ENCODE measurements at regions not wholly inside any gene's neighbourhood (a gene's known extent, or its start where the extent isn't known, plus 50 kb on each side); places are given as distances from the start of the nearest gene placed in this dataset.

DNA sequence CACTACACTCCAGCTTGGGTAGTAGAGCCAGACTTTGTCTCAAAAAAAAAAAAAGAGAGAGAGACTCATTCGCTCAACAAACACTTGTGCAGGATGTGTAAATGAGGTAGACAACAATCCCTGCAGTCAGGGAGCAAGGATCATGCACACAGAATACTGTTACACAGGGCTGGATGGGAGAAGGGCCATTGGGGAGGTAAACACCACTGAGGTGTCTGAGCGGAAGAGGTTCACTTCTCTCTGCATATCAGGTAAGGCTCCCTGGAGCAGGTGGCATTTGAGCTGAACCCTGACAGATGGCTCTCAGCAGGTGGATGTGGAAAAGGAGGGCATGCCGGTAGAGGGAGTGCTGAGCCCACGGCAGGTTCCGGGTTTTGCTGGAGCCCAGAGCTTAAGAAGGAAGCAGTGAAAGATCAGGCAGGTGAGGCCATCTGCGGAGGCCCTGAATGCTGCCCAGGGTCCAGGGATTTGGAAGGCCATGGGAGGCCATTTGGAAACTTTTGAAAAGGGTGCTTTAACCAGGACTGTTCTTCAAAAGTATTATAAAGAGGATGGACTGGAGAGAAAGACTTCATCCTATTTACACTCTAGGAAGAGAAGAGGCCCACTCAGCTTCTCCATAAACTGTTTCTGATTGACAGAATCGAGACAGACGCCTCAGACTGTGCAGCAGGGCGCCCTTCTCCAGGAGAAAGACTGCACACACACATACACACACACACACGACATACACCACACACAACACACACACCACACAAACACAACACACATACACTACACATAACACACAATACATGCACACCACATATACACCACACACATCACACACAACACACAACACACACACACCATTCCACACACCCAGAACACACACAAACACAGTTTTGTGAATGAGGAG is 199.4 kb downstream of the USP12 start (continued):
- TF ChIP-seq, protein P1, sequence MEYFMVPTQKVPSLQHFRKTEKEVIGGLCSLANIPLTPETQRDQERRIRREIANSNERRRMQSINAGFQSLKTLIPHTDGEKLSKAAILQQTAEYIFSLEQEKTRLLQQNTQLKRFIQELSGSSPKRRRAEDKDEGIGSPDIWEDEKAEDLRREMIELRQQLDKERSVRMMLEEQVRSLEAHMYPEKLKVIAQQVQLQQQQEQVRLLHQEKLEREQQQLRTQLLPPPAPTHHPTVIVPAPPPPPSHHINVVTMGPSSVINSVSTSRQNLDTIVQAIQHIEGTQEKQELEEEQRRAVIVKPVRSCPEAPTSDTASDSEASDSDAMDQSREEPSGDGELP (CRISPR knock-in tag; IDR thresholded peaks at IDR 0.05; ENCODE audit: borderline replicate concordance) = no peak; the same call in 1 of the 2 replicates
- TF ChIP-seq TBL1XR1 (IDR thresholded peaks at IDR 0.05; ENCODE audit: low read length in 2 of 2) (no peak), RAD21 (CRISPR knock-in tag; conservative IDR thresholded peaks at IDR 0.05 in 1 of 2, IDR thresholded peaks at IDR 0.05 in 1 of 2) (peak; percentile 44 to 70), TARDBP (IDR thresholded peaks at IDR 0.05) (no peak), CSDE1 (IDR thresholded peaks at IDR 0.05) (no peak), ZNF282 (CRISPR knock-in tag; IDR thresholded peaks at IDR 0.05) (no peak), JUN (IDR thresholded peaks at IDR 0.05; ENCODE audit: borderline replicate concordance, low read depth, low read length) (no peak), JUN (CRISPR knock-in tag; IDR thresholded peaks at IDR 0.05; ENCODE audit: borderline replicate concordance) (no peak), ZNF717 (CRISPR knock-in tag; IDR thresholded peaks at IDR 0.05) (no peak), TEAD2 (tag; IDR thresholded peaks at IDR 0.05) (no peak), RFX1 (IDR thresholded peaks at IDR 0.05) (no peak), ZNF232 (CRISPR knock-in tag; IDR thresholded peaks at IDR 0.05) (no peak), ZNF707 (CRISPR knock-in tag; conservative IDR thresholded peaks at IDR 0.05) (no peak), RBFOX2 (IDR thresholded peaks at IDR 0.05; ENCODE audit: low read depth, low read length) (no peak), CC2D1A (IDR thresholded peaks at IDR 0.05) (0 out of 2 replicates have a peak, but pooled peaks have one; percentile 24), EGR1 (conservative IDR thresholded peaks at IDR 0.05) (no peak), HDAC2 (IDR thresholded peaks at IDR 0.05) (no peak), NEUROD1 (IDR thresholded peaks at IDR 0.05; ENCODE audit: borderline replicate concordance, low read depth, low read length, partially characterized antibody) (no peak), EP400 (IDR thresholded peaks at IDR 0.05) (no peak)
- TF ChIP-seq, protein P2, sequence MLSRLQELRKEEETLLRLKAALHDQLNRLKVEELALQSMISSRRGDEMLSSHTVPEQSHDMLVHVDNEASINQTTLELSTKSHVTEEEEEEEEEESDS (CRISPR knock-in tag; IDR thresholded peaks at IDR 0.05) = no peak
- TF ChIP-seq, protein P3, sequence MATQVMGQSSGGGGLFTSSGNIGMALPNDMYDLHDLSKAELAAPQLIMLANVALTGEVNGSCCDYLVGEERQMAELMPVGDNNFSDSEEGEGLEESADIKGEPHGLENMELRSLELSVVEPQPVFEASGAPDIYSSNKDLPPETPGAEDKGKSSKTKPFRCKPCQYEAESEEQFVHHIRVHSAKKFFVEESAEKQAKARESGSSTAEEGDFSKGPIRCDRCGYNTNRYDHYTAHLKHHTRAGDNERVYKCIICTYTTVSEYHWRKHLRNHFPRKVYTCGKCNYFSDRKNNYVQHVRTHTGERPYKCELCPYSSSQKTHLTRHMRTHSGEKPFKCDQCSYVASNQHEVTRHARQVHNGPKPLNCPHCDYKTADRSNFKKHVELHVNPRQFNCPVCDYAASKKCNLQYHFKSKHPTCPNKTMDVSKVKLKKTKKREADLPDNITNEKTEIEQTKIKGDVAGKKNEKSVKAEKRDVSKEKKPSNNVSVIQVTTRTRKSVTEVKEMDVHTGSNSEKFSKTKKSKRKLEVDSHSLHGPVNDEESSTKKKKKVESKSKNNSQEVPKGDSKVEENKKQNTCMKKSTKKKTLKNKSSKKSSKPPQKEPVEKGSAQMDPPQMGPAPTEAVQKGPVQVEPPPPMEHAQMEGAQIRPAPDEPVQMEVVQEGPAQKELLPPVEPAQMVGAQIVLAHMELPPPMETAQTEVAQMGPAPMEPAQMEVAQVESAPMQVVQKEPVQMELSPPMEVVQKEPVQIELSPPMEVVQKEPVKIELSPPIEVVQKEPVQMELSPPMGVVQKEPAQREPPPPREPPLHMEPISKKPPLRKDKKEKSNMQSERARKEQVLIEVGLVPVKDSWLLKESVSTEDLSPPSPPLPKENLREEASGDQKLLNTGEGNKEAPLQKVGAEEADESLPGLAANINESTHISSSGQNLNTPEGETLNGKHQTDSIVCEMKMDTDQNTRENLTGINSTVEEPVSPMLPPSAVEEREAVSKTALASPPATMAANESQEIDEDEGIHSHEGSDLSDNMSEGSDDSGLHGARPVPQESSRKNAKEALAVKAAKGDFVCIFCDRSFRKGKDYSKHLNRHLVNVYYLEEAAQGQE (IDR thresholded peaks at IDR 0.05; ENCODE audit: borderline replicate concordance) = peak; percentile 41; the same call in 1 of the 2 replicates
- TF ChIP-seq, protein P3 (CRISPR knock-in tag; IDR thresholded peaks at IDR 0.05; ENCODE audit: low read depth) = no peak

Data from K562 (cell line).